GM18511 (cell line): ENCODE measurements at regions not wholly inside any gene's neighbourhood (a gene's known extent, or its start where the extent isn't known, plus 50 kb on each side); places are given as distances from the start of the nearest gene placed in this dataset.
A peak's percentile ranks its signal among the peaks of the same experiment; 100 is the strongest.
"Not testable (repeated sequence)": the region's sequence is repeated elsewhere in the genome, so short reads cannot be mapped to it uniquely, and the experiment has no call there.

ENCODE experiments used
- ATAC-seq: cut with Tn5 transposase; IDR thresholded peaks from one replicate; pipeline ENCODE4 v1.9.1; 2021; ENCODE audit warnings: mild to moderate bottlenecking, moderate library complexity; ENCODE audit not compliant: unreplicated experiment

- ATAC-seq = peak; percentile 93
These were observed 241.5 kb downstream of the SATB2 start for GRCh38 chr2:199216253-199216652.

GRCh38 chr2:199207011-199207410 is 250.7 kb downstream of the SATB2 start:
- ATAC-seq = no peak

GRCh38 chr2:199206536-199206935 is 251.2 kb downstream of the SATB2 start:
- no peak for ATAC-seq

- no peak for ATAC-seq
These were observed 254.8 kb downstream of the SATB2 start for GRCh38 chr2:199202964-199203363.

- no peak for ATAC-seq
These were observed 256.2 kb downstream of the SATB2 start for GRCh38 chr2:199201539-199201938.

DNA sequence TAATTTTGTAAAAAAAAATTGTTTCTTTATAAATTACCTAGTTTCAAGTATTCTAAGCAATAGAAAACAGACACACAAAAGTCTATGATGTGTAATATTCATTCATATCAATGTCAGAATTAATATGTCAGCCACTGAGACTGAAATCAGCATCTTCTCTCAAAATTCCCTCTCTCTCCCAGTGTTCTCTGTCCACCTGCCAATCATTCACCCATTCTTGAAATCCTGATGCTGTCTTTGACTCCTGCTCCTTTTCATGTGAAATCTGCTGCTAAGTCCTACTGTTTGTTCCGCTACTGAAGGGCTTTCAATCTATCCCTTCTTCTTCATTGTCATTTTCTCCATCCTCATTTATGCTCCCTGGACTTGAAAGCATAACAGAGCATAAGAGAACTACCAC is 257.9 kb downstream of the SATB2 start:
- no peak for ATAC-seq

GRCh38 chr2:199197448-199197847 is 260.3 kb downstream of the SATB2 start:
- no peak for ATAC-seq

GRCh38 chr2:199196686-199197085 is 261.1 kb downstream of the SATB2 start:
- no peak for ATAC-seq

- ATAC-seq = no peak
These were observed 261.7 kb downstream of the SATB2 start for GRCh38 chr2:199195927-199196502.

DNA sequence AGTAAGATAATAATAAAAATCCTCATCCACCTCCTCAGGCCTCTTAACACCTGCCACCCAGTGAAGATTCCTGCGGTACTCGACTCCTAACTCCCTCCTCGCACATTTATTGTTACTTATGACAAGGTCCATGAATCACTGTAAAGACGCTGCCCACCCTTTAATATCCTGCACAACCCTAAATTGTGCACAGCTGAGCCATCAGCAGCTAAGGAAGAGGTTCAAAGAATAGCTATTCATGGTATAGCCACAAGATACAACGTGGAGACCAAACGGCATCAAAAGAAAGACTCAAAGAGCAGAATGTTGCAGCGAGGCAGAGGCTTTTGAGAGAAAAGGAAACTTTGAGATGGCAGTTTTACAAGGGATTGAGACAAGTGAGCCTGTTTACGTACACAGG is 266.3 kb downstream of the SATB2 start:
- ATAC-seq = no peak

- no peak for ATAC-seq
These were observed 268.5 kb downstream of the SATB2 start for GRCh38 chr2:199189229-199189628.

GRCh38 chr2:199186301-199186751 is 271.4 kb downstream of the SATB2 start:
- ATAC-seq = no peak

DNA sequence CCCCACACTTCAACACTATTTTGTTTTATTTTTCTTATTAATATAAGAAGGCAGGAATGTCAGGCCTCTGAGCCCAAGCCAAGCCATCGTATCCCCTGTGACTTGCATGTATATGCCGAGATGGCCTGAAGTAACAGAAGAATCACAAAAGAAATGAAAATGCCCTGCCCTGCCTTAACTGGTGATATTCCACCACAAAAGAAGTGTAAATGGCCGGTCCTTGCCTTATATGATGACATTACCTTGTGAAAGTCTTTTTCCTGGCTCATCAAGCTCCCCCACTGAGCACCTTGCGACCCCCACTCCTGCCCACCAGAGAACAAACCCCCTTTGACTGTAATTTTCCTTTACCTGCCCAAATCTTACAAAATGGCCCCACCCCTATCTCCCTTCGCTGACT is 272.6 kb downstream of the SATB2 start:
- ATAC-seq = not testable (repeated sequence)

DNA sequence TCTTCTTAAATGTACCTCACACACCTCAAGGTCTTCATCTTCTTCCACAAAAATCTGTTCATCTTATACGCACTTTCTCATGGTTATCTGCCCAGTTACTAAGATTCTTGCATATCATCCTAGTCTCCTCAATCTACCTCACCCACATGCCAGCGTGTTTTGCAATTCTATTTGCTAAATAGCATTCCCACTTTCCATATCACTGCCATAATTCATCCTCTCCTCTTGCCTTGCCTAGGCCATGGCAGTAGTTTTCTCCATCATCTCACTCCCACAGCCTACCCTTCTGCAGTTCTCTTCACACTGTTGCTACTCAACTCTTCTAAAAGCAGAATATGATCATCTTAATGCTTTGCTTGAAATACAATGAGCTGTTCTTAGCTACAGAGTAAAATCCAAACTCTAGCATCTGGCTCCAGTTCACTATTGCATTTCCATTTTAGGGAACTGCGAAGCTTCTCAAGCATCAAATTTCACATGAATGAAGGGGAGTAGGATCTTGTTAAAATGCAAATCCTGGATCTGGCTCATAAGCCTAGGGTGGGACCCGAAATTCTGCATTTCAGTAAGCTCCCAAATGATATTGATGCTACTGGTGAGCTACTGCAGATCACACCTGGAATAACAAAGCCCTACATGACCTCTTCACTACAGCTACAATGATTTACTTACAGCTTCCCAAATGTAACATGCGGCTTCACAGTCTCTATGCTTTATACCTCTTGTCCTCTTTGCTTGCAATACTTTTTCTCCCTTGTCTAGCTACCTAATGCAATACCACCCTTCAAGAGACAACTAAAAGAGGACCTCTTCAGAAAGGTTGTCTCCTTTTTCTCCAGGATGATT is 293.9 kb downstream of the SATB2 start:
- ATAC-seq = no peak

- ATAC-seq = no peak
These were observed 296.9 kb downstream of the SATB2 start for GRCh38 chr2:199160677-199161465.

DNA sequence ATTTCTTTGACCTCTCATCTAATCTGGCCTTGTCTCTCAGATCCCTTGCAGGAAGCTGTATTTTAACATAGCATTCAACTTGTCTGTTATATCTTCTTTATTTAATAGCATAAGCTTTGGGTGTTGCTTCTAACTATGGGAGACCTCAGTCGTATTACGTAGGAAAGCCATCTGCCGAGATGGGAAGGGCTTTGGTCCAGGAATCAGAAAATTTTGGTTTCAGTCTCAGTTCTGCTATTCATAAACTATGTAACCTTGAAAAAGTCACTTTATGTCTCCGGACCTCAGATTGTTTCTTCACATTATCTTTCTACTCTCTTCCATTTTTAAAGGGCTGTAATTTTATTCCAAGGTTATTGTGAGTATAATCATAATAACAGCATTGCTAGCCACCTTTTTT is 297.7 kb downstream of the SATB2 start:
- ATAC-seq = no peak

- ATAC-seq = no peak
These were observed 309.5 kb downstream of the SATB2 start for GRCh38 chr2:199148076-199148845.

DNA sequence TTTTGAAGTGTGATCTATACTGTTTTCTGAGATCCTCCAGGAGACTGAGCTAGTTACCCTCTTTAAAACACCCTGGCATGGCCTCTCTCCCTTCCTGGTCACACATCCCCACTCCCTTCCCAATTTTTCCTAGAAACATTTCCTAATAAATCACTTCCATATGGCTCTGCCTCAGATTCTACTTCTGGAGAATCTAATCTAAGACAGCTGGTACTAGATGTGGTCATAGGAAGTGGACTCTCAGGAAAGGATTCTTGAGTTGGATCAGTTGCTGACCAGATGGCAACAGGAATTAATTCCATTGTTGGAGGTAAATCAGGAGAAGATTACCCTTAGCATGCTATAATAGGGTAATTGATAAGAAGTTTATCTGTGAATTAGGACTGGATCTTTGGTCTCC is 310.5 kb downstream of the SATB2 start:
- ATAC-seq = no peak

DNA sequence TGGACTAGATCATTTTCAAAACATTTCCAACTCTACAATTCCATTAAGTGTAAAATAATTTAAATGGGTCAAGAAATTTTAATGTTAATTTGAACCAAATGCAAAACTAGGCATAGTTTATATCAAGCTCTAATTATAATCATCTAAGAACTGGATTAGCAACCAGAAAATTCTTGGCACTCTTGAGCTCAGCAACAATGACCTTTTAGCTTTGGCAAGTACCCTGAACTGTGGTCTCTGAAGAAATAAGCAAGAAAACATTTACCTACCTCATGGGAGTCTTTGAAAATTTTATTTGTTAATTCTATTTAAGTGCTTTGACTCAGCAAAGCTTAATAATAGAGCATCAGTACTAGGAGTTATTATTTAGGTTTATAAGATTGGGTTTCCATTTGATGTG is 313.2 kb downstream of the SATB2 start:
- ATAC-seq = no peak

DNA sequence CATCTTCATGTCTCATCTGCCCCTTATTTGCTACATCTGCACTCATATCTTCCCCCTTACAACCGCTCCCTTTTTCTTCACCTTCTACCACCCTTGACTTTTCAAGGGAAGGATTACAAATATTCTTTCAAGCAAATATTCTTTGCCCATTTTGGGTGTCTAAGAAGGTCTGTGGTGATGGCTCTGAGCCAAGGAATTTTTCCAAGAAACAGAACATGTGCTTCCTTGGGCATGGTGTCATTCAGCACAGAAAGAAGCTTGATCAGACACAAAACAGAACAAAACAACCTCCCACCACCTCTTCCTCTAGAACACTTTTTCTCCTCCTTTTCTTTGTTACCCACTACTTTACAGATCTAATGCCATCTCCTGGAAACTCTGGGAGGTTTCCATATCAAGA is 313.7 kb downstream of the SATB2 start:
- ATAC-seq = no peak

DNA sequence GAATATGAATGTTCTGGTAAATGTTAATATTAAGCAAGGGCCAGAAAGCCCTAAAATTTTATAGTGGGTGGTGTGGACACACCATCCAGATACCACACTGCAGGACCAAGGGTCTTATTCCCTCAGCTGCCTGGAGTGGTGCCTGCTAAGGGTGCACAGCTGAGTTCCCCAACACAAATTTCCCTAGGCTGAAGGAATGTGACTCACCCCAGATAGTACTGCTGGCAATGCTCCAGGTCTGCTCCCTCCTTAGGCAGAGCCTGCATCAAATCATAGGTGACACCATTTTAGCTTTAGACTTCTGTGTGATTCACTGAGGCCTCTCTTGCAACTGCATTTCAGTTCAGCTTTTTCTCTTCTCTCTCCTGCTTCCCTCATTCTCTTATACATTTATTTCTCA is 321.1 kb downstream of the SATB2 start:
- ATAC-seq = no peak
